GM23338 (cell line): ENCODE measurements at regions not wholly inside any gene's neighbourhood (a gene's known extent, or its start where the extent isn't known, plus 50 kb on each side); places are given as distances from the start of the nearest gene placed in this dataset.

ENCODE experiments used
- CTCF ChIP-seq, 2 experiments: fragments of 200-600 bp in 1 of 2; sonication (generic) in 1 of 2; conservative IDR thresholded peaks; 2 replicates each; pipeline versions ENCODE4 v1.5.1 to v1.6.1; 2016 to 2017; ENCODE audit warnings: antibody characterized with exemption in 2 of 2, low read depth in 2 of 2, mild to moderate bottlenecking in 2 of 2, moderate library complexity in 1 of 2
- POLR2AphosphoS5 ChIP-seq: IDR thresholded peaks from 2 replicates; pipeline ENCODE4 v1.6.1; 2016; ENCODE audit warnings: antibody characterized with exemption, low read depth
- REST ChIP-seq: IDR thresholded peaks from one replicate; pipeline ENCODE4 v1.6.1; 2018; ENCODE audit warnings: antibody characterized with exemption; ENCODE audit not compliant: unreplicated experiment

- no peak for TF ChIP-seq CTCF (conservative IDR thresholded peaks at IDR 0.05; ENCODE audit: low read depth in 2 of 2)
- TF ChIP-seq POLR2AphosphoS5 = no peak
- no peak for TF ChIP-seq REST
Observed at GRCh38 chr16:49023050-49023449, 258.6 kb downstream of the CBLN1 start.
